Glomerular visceral epithelial cell (primary cell): ENCODE measurements at regions not wholly inside any gene's neighbourhood (a gene's known extent, or its start where the extent isn't known, plus 50 kb on each side); places are given as distances from the start of the nearest gene placed in this dataset.

ENCODE experiments used
- DNase-seq: peaks from one replicate; pipeline ENCODE4 v3.0.0-alpha.2; 2016; ENCODE audit errors: extremely low spot score

- DNase-seq, result no peak
Measured at GRCh38 chr2:145028101-145028920, 508.4 kb upstream of the ZEB2 start.

DNA sequence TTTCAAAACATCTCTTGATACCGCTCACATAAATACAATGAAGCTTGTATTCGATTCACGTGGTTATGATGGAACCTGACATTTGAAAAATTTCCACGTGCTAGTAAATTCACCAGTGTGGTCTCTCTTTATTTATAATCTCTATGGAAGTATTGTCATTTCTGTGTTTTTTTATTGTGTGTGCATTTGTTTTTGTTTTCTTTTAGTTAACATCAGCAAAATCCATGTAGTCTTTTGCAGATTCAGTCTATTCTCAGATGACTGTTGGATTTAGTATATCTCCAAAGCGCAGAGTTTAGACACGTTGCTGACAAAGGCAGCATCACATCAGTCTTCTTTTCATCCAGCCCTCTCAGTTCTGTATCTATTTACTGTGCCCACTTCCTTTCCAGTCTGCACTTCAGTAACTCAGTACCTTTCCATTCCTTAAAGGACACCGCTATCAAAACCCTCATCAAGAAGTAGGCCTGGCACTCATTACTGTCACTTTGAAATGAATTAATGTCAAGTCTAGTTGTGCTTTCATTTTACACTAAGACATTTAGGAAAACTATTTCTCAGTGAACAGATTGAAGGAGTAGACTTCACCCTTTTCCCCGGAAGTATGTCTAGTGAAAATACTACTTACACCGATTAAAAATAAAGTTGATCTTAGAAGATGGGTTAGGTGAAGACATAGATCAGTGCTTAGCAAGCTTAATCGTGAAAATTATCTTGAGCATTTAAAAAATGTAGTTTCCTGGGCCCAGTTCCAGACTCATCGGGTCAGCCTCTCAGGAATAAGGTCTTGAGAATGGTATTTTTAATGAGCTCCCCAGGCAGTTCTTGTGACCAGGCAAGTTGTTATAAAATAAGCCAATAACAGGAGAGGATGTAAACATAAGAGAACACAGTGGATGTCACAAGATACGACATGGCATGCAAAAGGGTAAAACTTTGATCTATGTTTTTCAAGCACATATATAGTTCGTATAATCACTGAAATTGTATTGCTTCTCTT is 506.8 kb upstream of the ZEB2 start:
- DNase-seq, result no peak

GRCh38 chr2:145025382-145025781 is 505.5 kb upstream of the ZEB2 start:
- DNase-seq, result no peak

- DNase-seq, result no peak
Measured at GRCh38 chr2:145023334-145023934, 503.5 kb upstream of the ZEB2 start.

DNA sequence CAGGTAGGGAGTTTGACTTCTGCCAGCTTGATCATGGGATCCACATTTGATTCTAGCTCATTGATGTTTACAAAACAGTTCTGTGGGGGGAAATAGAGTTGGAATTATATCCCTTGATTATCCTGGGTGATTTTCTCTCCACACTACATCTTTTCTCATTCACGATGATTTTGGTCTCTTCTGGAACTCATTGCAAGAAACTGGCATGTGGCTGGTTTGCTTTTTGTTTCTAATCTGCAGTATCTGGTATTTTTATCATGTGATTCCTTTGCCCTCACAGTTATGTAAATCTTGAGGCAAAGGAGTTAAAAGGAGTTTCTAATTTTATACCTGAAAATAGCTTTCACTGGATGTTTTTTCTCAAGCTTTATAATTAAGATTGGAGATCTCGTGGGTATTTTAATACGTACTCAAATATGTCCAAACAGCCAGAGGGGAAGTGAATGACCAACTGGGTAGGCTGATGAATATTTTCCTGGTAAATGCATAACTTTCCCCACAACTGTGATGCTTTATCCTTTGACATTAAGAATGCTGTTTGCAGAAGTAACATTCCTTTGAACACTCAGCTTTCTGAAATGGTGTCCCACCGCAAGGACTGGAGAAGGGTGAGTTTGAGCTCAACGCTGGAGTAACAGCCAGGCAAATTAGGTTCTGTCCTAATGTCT is 502.9 kb upstream of the ZEB2 start:
- peak; percentile 82 for DNase-seq

- DNase-seq, result no peak
Measured at GRCh38 chr2:145021962-145022665, 502.2 kb upstream of the ZEB2 start.

DNA sequence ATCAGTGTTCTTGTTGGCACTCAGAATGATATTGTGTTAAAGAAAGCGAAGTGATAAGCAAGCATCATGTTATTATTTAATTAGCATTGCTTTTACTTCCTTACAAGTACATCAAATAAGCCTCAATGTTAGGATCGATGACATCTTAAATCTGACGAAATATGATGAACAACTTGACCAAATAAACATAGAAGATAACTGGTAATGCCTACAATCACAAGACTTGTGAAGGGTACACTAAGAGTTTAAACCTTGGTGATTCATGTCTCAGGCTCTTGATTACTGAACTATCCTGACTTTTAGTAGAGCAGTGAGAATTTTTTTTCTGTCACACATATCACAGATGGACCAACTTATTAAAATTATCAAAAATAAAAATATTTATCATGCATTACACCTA is 500.8 kb upstream of the ZEB2 start:
- DNase-seq, result no peak

DNA sequence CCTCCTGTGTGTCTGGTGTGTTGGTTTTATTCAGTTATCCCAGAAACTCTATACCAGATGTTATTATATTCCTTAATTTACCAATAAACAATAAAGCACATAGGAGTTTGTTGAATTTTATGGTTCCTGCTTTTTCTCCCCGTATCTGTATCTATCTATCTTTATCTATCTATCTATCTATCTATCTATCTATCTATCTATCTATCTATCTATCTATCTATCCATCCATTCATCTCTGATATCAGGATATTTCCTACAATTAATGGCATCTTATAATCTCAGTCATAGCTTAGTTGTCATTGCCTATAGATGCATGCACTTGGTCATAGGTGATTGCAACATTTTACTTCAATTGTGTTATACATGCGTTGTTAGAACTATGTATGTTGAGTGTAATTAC is 500.2 kb upstream of the ZEB2 start:
- no peak for DNase-seq

- DNase-seq, result no peak
Measured at GRCh38 chr2:145018502-145018901, 498.6 kb upstream of the ZEB2 start.

DNA sequence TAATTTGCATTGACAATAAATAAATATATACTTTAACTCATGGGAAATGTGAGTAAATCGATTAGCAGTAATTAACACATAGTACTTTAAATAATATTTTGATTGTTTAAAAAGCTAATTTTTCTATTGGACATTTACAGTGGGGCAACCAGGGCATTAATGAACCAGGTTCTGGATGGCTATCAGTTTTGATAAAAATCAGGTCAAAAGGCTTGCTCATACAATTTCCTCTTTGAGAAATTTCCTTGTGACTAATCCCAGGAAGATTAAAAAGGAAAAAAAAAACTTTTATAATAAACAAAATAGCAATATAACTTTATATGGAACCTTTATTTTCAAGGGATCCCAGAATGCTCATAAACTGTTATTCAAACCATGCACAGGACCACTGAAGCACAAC is 497.2 kb upstream of the ZEB2 start:
- no peak for DNase-seq

DNA sequence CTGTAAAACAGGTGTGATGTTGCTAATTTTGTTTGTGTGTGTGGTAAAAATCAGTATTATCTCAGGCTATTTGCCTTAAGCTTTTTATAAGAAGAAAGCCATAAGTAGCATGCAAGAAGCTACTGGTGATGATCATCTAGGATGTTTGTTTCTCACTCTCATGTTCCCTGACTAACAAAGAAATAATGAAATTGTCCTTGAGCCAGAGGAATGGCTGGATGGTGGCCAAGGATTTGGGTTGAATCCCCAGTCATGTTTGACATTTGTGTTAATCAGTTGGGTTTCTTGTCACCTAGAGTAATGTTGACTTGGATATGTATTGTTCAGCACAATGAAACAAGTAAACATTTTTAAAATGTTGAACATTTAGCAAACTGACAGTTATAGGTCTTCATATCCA is 496.8 kb upstream of the ZEB2 start:
- no peak for DNase-seq

DNA sequence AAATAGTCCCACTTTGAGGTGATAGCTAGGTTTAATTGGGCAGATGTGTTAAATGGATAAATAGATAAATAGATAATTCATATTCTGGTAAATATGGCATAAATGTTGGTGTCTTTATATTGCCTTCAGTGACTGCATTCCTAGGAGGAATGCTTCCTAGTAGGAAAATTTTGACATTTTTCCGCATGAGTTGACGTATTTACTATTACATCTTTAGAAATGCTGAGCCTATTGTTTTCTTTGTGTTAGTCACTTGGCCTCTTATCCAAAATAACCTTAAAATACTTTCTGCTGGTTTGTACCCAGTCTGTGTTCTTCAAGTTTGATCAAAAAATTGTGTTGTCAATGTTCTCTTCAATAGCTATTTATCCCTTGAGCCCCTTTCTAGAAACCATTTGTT is 495.6 kb upstream of the ZEB2 start:
- no peak for DNase-seq

- no peak for DNase-seq
Measured at GRCh38 chr2:145012806-145013205, 492.9 kb upstream of the ZEB2 start.

GRCh38 chr2:145012214-145012670 is 492.3 kb upstream of the ZEB2 start:
- DNase-seq, result no peak

- DNase-seq, result no peak
Measured at GRCh38 chr2:145010635-145011034, 490.7 kb upstream of the ZEB2 start.

- no peak for DNase-seq
Measured at GRCh38 chr2:145007960-145008263, 488.0 kb upstream of the ZEB2 start.

GRCh38 chr2:145007093-145007959 is 487.4 kb upstream of the ZEB2 start:
- peak; percentile 99 for DNase-seq

- no peak for DNase-seq
Measured at GRCh38 chr2:145002624-145003023, 482.7 kb upstream of the ZEB2 start.

GRCh38 chr2:145000376-145000775 is 480.5 kb upstream of the ZEB2 start:
- no peak for DNase-seq

GRCh38 chr2:144999936-145000335 is 480.0 kb upstream of the ZEB2 start:
- DNase-seq, result no peak
